Endodermal cell (in vitro differentiated cells): ENCODE measurements at regions not wholly inside any gene's neighbourhood (a gene's known extent, or its start where the extent isn't known, plus 50 kb on each side); places are given as distances from the start of the nearest gene placed in this dataset.

Experiments used
- DNase-seq: peaks from one replicate; pipeline ENCODE4 v3.0.0-alpha.2; 2017
- H3K27ac ChIP-seq: 2 replicates; pipeline ENCODE4 v1.5.1; 2013; ENCODE audit warnings: mild to moderate bottlenecking, low read depth, low read length, moderate library complexity
- H3K27me3 ChIP-seq: 2 replicates; pipeline ENCODE4 v1.6.1; 2013; ENCODE audit warnings: mild to moderate bottlenecking, low read length, moderate library complexity; ENCODE audit not compliant: insufficient read depth, control insufficient read depth, poor library complexity, severe bottlenecking
- H3K36me3 ChIP-seq: 2 replicates; pipeline ENCODE4 v1.7.0; 2013; ENCODE audit warnings: mild to moderate bottlenecking, low read length, moderate library complexity; ENCODE audit not compliant: control insufficient read depth, insufficient read depth
- H3K4me1 ChIP-seq: one replicate; pipeline ENCODE4 v1.7.0; 2013; ENCODE audit warnings: low read length; ENCODE audit not compliant: control insufficient read depth, insufficient read depth
- H3K4me3 ChIP-seq: 2 replicates; pipeline ENCODE4 v1.5.1; 2013; ENCODE audit warnings: mild to moderate bottlenecking, low read length, moderate library complexity
- H3K9ac ChIP-seq: 2 replicates; pipeline ENCODE4 v1.6.1; 2013; ENCODE audit warnings: mild to moderate bottlenecking, low read length, moderate library complexity; ENCODE audit not compliant: poor library complexity, severe bottlenecking; ENCODE audit errors: extremely low read depth
- H3K9me3 ChIP-seq: 2 replicates; pipeline ENCODE4 v1.6.1; 2013; ENCODE audit warnings: mild to moderate bottlenecking, low read length, moderate library complexity; ENCODE audit not compliant: control insufficient read depth
- H3K27ac Mint-ChIP-seq: 2 replicates; pipeline ENCODE4 v1.8.0; 2020; ENCODE audit warnings: mixed read lengths
- H3K27me3 Mint-ChIP-seq: 2 replicates; pipeline ENCODE4 v1.8.0; 2021; ENCODE audit warnings: mild to moderate bottlenecking, mixed read lengths; ENCODE audit not compliant: insufficient read depth
- H3K36me3 Mint-ChIP-seq: 2 replicates; pipeline ENCODE4 v1.8.0; 2020; ENCODE audit warnings: low read depth, mixed read lengths
- H3K4me1 Mint-ChIP-seq: 2 replicates; pipeline ENCODE4 v1.8.0; 2020; ENCODE audit warnings: mixed read lengths
- H3K4me3 Mint-ChIP-seq: 2 replicates; pipeline ENCODE4 v1.8.0; 2020; ENCODE audit warnings: mild to moderate bottlenecking, moderate library complexity, mixed read lengths
- H3K9me3 Mint-ChIP-seq: 2 replicates; pipeline ENCODE4 v1.8.0; 2020; ENCODE audit warnings: mild to moderate bottlenecking, mixed read lengths
- CTCF ChIP-seq: fragments of 200-600 bp; sonication (generic); conservative IDR thresholded peaks from 2 replicates; pipeline ENCODE4 v1.5.0; 2021; ENCODE audit warnings: antibody characterized with exemption, mild to moderate bottlenecking
- WGBS, 2 experiments: methylation state at CpG; one replicate each; pipeline versions ENCODE4 v1.1.5 to v1.1.7; 2013; ENCODE audit warnings: missing lambda C conversion rate in 2 of 2, mixed read lengths in 1 of 2; ENCODE audit not compliant: insufficient coverage in 1 of 2, insufficient read length in 1 of 2; 5-methylcytosine and 5-hydroxymethylcytosine counted together

GRCh38 chr4:144289667-144290428 lies 149.3 kb upstream of the GYPA start:
- peaks cover 9% of the 10 kb centered on the region for H3K4me1 Mint-ChIP-seq
- TF ChIP-seq CTCF: no peak

GRCh38 chr4:144291164-144291563 lies 150.6 kb upstream of the GYPA start:
- Histone ChIP-seq H3K9ac (no peak overlapping the region), H3K27ac (no peak overlapping the region), H3K36me3 (no peaks in the 10 kb centered on the region), H3K27me3 (no peaks in the 10 kb centered on the region), H3K4me1 (no peaks in the 10 kb centered on the region), H3K9me3 (no peaks in the 10 kb centered on the region), H3K4me3 (no peak overlapping the region)
- no peak for TF ChIP-seq CTCF
- Mint-ChIP-seq H3K4me3 (no peak overlapping the region), H3K36me3 (no peaks in the 10 kb centered on the region), H3K27ac (no peak overlapping the region), H3K4me1 (peaks cover 3% of the 10 kb centered on the region), H3K27me3 (no peaks in the 10 kb centered on the region), H3K9me3 (no peaks in the 10 kb centered on the region)
- no peak for DNase-seq
- WGBS, 2 experiments: 88 to 94% methylated on average over 3 to 4 of the region's 4 CpGs

More at GRCh38 chr4:144289667-144290428, 149.3 kb upstream of the GYPA start:
- Mint-ChIP-seq H3K27ac (no peak overlapping the region), H3K36me3 (no peaks in the 10 kb centered on the region), H3K27me3 (no peaks in the 10 kb centered on the region), H3K9me3 (no peaks in the 10 kb centered on the region), H3K4me3 (no peak overlapping the region)
- H3K27ac ChIP-seq: no peak overlapping the region
- H3K4me1 ChIP-seq: no peaks in the 10 kb centered on the region
- H3K4me3 ChIP-seq: no peak overlapping the region
- no peaks in the 10 kb centered on the region for H3K36me3 ChIP-seq
- H3K9me3 ChIP-seq: no peaks in the 10 kb centered on the region
- no peaks in the 10 kb centered on the region for H3K27me3 ChIP-seq
- H3K9ac ChIP-seq: no peak overlapping the region
- no CpG with 5 or more reads among the region's 1 CpG for WGBS, 2 experiments
- DNase-seq: no peak

DNA sequence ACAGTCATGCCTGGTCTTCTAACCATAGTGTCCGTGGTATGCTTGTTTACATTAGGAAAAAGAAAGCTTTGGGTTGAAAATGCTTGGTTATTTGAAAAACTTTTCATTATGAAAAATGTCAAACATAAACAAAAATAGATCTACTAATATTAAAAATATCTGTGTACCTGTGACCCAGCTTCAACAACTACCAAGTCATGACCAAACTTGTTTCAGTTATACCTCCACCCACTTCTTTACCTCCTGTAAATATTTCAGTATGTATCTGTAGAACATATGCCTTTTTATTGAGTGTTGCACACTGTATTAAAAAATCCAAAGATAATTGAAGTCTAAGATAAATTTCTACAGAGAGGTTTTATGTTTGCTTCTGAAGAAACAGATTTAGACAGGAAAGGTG lies 153.7 kb upstream of the GYPA start:
- H3K9me3 ChIP-seq: no peaks in the 10 kb centered on the region
- Mint-ChIP-seq H3K27me3 (no peaks in the 10 kb centered on the region), H3K9me3 (no peaks in the 10 kb centered on the region), H3K36me3 (no peaks in the 10 kb centered on the region), H3K4me1 (peaks cover 3% of the 10 kb centered on the region), H3K4me3 (no peak overlapping the region), H3K27ac (no peak overlapping the region)
- no peaks in the 10 kb centered on the region for H3K27me3 ChIP-seq
- no peaks in the 10 kb centered on the region for H3K4me1 ChIP-seq
- H3K9ac ChIP-seq: no peak overlapping the region
- WGBS, 2 experiments: 88% methylated on average over 1 of the region's 1 CpG; no CpG with 5 or more reads in 1 of the 2 experiments
- no peak for DNase-seq
- no peak for TF ChIP-seq CTCF
- no peaks in the 10 kb centered on the region for H3K36me3 ChIP-seq
- no peak overlapping the region for H3K4me3 ChIP-seq
- H3K27ac ChIP-seq: no peak overlapping the region
